ENCODE measurements at regions not wholly inside any gene's neighbourhood (a gene's known extent, or its start where the extent isn't known, plus 50 kb on each side); places are given as distances from the start of the nearest gene placed in this dataset.

DNA sequence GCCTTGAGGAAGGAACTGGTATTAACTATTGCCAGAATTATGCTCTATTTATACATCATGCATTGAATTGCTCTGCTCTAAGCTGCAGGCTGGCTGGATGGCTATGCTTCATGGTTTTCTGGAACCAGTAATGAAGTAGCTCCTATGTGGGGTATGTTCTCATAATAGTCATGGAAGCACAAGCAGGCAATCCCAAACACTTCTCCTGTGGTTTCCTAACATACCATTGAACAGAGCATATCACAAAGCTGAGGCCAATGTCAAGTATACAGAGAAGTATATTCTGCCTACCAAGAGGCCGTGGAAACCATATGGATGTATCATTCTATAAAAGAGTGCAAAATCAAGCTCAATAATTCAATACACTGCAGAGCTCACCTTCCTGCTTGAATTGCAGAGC, 1752.4 kb upstream of the FLRT2 start:
- H3K4me1 ChIP-seq (ENCODE audit: insufficient read depth) = no peaks in the 10 kb centered on the region
- ATAC-seq = no peak
- Mint-ChIP-seq H3K4me3 (no peak overlapping the region), H3K9me3 (no peaks in the 10 kb centered on the region), H3K36me3 (ENCODE audit: low read depth) (no peaks in the 10 kb centered on the region), H3K4me1 (no peaks in the 10 kb centered on the region), H3K27me3 (ENCODE audit: insufficient read depth, low read depth, poor library complexity) (no peaks in the 10 kb centered on the region), H3K27ac (no peak overlapping the region)
- H3K4me3 ChIP-seq = no peak overlapping the region
- DNase-seq (ENCODE audit: low spot score) = no peak
- no peak overlapping the region for H3K4me2 ChIP-seq
- H3F3A ChIP-seq (replicated peaks; ENCODE audit: low read depth) = no peaks in the 10 kb centered on the region
- no peaks in the 10 kb centered on the region for H4K20me1 ChIP-seq (replicated peaks; ENCODE audit: insufficient read depth)
- no peak overlapping the region for H2AFZ ChIP-seq
- H3K9me2 ChIP-seq (ENCODE audit: insufficient read depth) = no peaks in the 10 kb centered on the region
- H3K27ac ChIP-seq (ENCODE audit: low read depth) = no peak overlapping the region
- no peaks in the 10 kb centered on the region for H3K79me2 ChIP-seq (replicated peaks; ENCODE audit: insufficient read depth)
- no peak for TF ChIP-seq POLR2AphosphoS5 (IDR thresholded peaks at IDR 0.05; ENCODE audit: low read depth)
- no peak for TF ChIP-seq CREB1 (CRISPR knock-in tag; IDR thresholded peaks at IDR 0.05; ENCODE audit: low read depth)
- no peak for TF ChIP-seq NANOG (IDR thresholded peaks at IDR 0.05; ENCODE audit: borderline replicate concordance)
- TF ChIP-seq, protein P1, sequence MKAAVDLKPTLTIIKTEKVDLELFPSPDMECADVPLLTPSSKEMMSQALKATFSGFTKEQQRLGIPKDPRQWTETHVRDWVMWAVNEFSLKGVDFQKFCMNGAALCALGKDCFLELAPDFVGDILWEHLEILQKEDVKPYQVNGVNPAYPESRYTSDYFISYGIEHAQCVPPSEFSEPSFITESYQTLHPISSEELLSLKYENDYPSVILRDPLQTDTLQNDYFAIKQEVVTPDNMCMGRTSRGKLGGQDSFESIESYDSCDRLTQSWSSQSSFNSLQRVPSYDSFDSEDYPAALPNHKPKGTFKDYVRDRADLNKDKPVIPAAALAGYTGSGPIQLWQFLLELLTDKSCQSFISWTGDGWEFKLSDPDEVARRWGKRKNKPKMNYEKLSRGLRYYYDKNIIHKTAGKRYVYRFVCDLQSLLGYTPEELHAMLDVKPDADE (IDR thresholded peaks at IDR 0.05) = no peak
- TF ChIP-seq EZH2phosphoT487 (IDR thresholded peaks at IDR 0.05; ENCODE audit: unreplicated experiment) = no peak
- TF ChIP-seq, protein P2, sequence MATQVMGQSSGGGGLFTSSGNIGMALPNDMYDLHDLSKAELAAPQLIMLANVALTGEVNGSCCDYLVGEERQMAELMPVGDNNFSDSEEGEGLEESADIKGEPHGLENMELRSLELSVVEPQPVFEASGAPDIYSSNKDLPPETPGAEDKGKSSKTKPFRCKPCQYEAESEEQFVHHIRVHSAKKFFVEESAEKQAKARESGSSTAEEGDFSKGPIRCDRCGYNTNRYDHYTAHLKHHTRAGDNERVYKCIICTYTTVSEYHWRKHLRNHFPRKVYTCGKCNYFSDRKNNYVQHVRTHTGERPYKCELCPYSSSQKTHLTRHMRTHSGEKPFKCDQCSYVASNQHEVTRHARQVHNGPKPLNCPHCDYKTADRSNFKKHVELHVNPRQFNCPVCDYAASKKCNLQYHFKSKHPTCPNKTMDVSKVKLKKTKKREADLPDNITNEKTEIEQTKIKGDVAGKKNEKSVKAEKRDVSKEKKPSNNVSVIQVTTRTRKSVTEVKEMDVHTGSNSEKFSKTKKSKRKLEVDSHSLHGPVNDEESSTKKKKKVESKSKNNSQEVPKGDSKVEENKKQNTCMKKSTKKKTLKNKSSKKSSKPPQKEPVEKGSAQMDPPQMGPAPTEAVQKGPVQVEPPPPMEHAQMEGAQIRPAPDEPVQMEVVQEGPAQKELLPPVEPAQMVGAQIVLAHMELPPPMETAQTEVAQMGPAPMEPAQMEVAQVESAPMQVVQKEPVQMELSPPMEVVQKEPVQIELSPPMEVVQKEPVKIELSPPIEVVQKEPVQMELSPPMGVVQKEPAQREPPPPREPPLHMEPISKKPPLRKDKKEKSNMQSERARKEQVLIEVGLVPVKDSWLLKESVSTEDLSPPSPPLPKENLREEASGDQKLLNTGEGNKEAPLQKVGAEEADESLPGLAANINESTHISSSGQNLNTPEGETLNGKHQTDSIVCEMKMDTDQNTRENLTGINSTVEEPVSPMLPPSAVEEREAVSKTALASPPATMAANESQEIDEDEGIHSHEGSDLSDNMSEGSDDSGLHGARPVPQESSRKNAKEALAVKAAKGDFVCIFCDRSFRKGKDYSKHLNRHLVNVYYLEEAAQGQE (IDR thresholded peaks at IDR 0.05; ENCODE audit: unreplicated experiment) = no peak
- no peak for TF ChIP-seq JUNB (IDR thresholded peaks at IDR 0.05; ENCODE audit: unreplicated experiment)
- TF ChIP-seq, protein P3, sequence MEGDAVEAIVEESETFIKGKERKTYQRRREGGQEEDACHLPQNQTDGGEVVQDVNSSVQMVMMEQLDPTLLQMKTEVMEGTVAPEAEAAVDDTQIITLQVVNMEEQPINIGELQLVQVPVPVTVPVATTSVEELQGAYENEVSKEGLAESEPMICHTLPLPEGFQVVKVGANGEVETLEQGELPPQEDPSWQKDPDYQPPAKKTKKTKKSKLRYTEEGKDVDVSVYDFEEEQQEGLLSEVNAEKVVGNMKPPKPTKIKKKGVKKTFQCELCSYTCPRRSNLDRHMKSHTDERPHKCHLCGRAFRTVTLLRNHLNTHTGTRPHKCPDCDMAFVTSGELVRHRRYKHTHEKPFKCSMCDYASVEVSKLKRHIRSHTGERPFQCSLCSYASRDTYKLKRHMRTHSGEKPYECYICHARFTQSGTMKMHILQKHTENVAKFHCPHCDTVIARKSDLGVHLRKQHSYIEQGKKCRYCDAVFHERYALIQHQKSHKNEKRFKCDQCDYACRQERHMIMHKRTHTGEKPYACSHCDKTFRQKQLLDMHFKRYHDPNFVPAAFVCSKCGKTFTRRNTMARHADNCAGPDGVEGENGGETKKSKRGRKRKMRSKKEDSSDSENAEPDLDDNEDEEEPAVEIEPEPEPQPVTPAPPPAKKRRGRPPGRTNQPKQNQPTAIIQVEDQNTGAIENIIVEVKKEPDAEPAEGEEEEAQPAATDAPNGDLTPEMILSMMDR (conservative IDR thresholded peaks at IDR 0.05; ENCODE audit: low read depth in 2 of 2) = no peak
- no peak for TF ChIP-seq EZH2 (IDR thresholded peaks at IDR 0.05; ENCODE audit: low read depth, unreplicated experiment)
- no peak for TF ChIP-seq ZNF331 (CRISPR knock-in tag; IDR thresholded peaks at IDR 0.05; ENCODE audit: low read depth)
- TF ChIP-seq, protein P4, sequence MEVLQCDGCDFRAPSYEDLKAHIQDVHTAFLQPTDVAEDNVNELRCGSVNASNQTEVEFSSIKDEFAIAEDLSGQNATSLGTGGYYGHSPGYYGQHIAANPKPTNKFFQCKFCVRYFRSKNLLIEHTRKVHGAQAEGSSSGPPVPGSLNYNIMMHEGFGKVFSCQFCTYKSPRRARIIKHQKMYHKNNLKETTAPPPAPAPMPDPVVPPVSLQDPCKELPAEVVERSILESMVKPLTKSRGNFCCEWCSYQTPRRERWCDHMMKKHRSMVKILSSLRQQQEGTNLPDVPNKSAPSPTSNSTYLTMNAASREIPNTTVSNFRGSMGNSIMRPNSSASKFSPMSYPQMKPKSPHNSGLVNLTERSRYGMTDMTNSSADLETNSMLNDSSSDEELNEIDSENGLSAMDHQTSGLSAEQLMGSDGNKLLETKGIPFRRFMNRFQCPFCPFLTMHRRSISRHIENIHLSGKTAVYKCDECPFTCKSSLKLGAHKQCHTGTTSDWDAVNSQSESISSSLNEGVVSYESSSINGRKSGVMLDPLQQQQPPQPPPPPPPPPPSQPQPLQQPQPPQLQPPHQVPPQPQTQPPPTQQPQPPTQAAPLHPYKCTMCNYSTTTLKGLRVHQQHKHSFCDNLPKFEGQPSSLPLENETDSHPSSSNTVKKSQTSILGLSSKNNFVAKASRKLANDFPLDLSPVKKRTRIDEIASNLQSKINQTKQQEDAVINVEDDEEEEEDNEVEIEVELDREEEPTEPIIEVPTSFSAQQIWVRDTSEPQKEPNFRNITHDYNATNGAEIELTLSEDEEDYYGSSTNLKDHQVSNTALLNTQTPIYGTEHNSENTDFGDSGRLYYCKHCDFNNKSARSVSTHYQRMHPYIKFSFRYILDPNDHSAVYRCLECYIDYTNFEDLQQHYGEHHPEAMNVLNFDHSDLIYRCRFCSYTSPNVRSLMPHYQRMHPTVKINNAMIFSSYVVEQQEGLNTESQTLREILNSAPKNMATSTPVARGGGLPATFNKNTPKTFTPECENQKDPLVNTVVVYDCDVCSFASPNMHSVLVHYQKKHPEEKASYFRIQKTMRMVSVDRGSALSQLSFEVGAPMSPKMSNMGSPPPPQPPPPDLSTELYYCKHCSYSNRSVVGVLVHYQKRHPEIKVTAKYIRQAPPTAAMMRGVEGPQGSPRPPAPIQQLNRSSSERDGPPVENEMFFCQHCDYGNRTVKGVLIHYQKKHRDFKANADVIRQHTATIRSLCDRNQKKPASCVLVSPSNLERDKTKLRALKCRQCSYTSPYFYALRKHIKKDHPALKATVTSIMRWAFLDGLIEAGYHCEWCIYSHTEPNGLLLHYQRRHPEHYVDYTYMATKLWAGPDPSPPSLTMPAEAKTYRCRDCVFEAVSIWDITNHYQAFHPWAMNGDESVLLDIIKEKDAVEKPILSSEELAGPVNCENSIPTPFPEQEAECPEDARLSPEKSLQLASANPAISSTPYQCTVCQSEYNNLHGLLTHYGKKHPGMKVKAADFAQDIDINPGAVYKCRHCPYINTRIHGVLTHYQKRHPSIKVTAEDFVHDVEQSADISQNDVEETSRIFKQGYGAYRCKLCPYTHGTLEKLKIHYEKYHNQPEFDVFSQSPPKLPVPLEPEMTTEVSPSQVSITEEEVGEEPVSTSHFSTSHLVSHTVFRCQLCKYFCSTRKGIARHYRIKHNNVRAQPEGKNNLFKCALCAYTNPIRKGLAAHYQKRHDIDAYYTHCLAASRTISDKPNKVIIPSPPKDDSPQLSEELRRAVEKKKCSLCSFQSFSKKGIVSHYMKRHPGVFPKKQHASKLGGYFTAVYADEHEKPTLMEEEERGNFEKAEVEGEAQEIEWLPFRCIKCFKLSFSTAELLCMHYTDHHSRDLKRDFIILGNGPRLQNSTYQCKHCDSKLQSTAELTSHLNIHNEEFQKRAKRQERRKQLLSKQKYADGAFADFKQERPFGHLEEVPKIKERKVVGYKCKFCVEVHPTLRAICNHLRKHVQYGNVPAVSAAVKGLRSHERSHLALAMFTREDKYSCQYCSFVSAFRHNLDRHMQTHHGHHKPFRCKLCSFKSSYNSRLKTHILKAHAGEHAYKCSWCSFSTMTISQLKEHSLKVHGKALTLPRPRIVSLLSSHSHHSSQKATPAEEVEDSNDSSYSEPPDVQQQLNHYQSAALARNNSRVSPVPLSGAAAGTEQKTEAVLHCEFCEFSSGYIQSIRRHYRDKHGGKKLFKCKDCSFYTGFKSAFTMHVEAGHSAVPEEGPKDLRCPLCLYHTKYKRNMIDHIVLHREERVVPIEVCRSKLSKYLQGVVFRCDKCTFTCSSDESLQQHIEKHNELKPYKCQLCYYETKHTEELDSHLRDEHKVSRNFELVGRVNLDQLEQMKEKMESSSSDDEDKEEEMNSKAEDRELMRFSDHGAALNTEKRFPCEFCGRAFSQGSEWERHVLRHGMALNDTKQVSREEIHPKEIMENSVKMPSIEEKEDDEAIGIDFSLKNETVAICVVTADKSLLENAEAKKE (CRISPR knock-in tag; IDR thresholded peaks at IDR 0.05) = no peak
- no peak for TF ChIP-seq ZNF114 (CRISPR knock-in tag; IDR thresholded peaks at IDR 0.05)
- no peak for TF ChIP-seq STAT1 (IDR thresholded peaks at IDR 0.05; ENCODE audit: unreplicated experiment)
- no peaks in the 10 kb centered on the region for H3K27me3 ChIP-seq (ENCODE audit: insufficient read depth)
- no peaks in the 10 kb centered on the region for H3K36me3 ChIP-seq (ENCODE audit: insufficient read depth)

All from GM23338 (cell line).